ENCODE measurements at regions not wholly inside any gene's neighbourhood (a gene's known extent, or its start where the extent isn't known, plus 50 kb on each side); places are given as distances from the start of the nearest gene placed in this dataset.

- no peak overlapping the region for H3K4me3 ChIP-seq
- H3K27me3 ChIP-seq = no peaks in the 10 kb centered on the region
- TF ChIP-seq, protein P1, sequence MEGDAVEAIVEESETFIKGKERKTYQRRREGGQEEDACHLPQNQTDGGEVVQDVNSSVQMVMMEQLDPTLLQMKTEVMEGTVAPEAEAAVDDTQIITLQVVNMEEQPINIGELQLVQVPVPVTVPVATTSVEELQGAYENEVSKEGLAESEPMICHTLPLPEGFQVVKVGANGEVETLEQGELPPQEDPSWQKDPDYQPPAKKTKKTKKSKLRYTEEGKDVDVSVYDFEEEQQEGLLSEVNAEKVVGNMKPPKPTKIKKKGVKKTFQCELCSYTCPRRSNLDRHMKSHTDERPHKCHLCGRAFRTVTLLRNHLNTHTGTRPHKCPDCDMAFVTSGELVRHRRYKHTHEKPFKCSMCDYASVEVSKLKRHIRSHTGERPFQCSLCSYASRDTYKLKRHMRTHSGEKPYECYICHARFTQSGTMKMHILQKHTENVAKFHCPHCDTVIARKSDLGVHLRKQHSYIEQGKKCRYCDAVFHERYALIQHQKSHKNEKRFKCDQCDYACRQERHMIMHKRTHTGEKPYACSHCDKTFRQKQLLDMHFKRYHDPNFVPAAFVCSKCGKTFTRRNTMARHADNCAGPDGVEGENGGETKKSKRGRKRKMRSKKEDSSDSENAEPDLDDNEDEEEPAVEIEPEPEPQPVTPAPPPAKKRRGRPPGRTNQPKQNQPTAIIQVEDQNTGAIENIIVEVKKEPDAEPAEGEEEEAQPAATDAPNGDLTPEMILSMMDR (IDR thresholded peaks at IDR 0.05) = no peak
- no peak for TF ChIP-seq POLR2A (IDR thresholded peaks at IDR 0.05)
- no peak overlapping the region for H3K27ac ChIP-seq
- no peaks in the 10 kb centered on the region for H3K36me3 ChIP-seq
- no peaks in the 10 kb centered on the region for H3K4me1 ChIP-seq
- no peaks in the 10 kb centered on the region for H3K9me3 ChIP-seq
- DNase-seq = no peak
- intact Hi-C loops (cut with DNase I; ENCODE audit: low total_unique reads) = no loop called here
These were observed 169.2 kb upstream of the ATXN1 start for GRCh38 chr6:16930432-16930831.

DNA sequence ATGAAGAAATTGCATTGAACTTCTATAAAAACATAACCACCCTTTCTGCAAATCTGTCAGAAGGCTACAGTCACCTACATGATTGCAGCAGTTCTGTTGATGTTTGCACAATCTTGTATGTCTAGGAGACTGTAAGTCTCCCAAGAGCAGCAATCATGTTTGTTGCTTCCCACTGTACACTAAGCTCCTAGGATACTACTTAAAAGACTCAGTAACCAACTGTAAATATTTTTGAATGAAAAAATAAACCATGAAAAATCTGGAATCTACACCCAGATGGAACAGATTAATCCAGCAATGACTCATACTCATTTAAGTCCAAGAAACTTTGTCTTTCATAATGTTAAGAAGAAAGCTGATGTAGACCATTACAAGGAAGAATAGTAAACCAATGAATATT is 168.5 kb upstream of the ATXN1 start:
- no peaks in the 10 kb centered on the region for H3K36me3 ChIP-seq
- TF ChIP-seq, protein P1 (IDR thresholded peaks at IDR 0.05) = no peak
- TF ChIP-seq POLR2A (IDR thresholded peaks at IDR 0.05) = no peak
- no peak overlapping the region for H3K4me3 ChIP-seq
- no peaks in the 10 kb centered on the region for H3K4me1 ChIP-seq
- no peak overlapping the region for H3K27ac ChIP-seq
- H3K9me3 ChIP-seq = no peaks in the 10 kb centered on the region
- H3K27me3 ChIP-seq = no peaks in the 10 kb centered on the region
- no peak for DNase-seq
- intact Hi-C loops (cut with DNase I; ENCODE audit: low total_unique reads) = no loop called here

DNA sequence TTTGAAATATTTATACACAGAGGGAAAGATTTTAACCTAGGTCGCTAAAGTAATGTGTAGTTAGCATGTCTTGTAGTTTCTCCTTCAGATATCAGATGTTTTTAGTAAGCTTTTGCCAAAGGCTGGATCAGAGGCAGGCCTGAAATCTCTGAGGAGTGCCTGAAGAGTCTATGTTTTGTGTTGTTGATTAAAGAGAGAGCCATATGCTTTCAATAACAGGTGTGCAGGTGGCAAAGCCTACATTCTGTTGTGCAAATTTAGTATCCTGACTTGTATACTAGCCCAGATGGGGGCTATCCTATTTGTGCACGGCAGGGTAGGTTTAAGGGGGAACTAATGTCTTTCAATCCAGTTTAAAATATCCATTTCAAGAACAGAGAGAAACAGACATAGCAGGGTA is 167.1 kb upstream of the ATXN1 start:
- H3K4me1 ChIP-seq = no peaks in the 10 kb centered on the region
- TF ChIP-seq POLR2A (IDR thresholded peaks at IDR 0.05) = no peak
- TF ChIP-seq, protein P1 (IDR thresholded peaks at IDR 0.05) = no peak
- DNase-seq = no peak
- H3K27ac ChIP-seq = no peak overlapping the region
- no peaks in the 10 kb centered on the region for H3K9me3 ChIP-seq
- H3K27me3 ChIP-seq = no peaks in the 10 kb centered on the region
- no peaks in the 10 kb centered on the region for H3K36me3 ChIP-seq
- intact Hi-C loops (cut with DNase I; ENCODE audit: low total_unique reads) = no loop called here
- H3K4me3 ChIP-seq = no peak overlapping the region

DNA sequence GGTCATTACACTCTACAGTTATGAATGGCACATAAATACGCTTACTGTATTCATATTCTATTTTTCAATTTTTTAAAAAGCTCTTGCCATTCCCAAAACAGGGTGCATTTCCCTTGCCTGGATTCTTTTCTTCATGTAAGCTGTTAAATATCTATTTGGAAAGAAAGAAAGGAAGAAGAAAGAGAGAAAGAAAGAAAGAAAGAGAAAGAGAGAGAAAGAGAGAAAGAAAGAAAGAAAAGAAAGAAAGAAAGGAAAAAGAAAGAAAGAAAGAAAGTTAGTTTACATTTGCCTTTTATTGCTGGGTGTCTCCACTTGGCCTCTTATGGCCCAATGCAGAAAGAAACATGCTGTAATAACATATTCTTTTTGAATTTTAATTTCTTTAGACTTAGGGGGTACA is 165.9 kb upstream of the ATXN1 start:
- Histone ChIP-seq H3K4me1 (no peaks in the 10 kb centered on the region), H3K4me3 (no peak overlapping the region), H3K27ac (no peak overlapping the region), H3K27me3 (no peaks in the 10 kb centered on the region), H3K36me3 (no peaks in the 10 kb centered on the region), H3K9me3 (no peaks in the 10 kb centered on the region)
- TF ChIP-seq, protein P1 (IDR thresholded peaks at IDR 0.05) = no peak
- no peak for TF ChIP-seq POLR2A (IDR thresholded peaks at IDR 0.05)
- intact Hi-C loops (cut with DNase I; ENCODE audit: low total_unique reads) = no loop called here
- no peak for DNase-seq

GRCh38 chr6:16925461-16925860 is 164.2 kb upstream of the ATXN1 start:
- intact Hi-C loops (cut with DNase I; ENCODE audit: low total_unique reads) = no loop called here
- TF ChIP-seq, protein P1 (IDR thresholded peaks at IDR 0.05) = no peak
- TF ChIP-seq POLR2A (IDR thresholded peaks at IDR 0.05) = no peak
- H3K9me3 ChIP-seq = no peaks in the 10 kb centered on the region

More at GRCh38 chr6:16925461-16925860, 164.2 kb upstream of the ATXN1 start:
- no peaks in the 10 kb centered on the region for H3K4me1 ChIP-seq
- H3K4me3 ChIP-seq = no peak overlapping the region
- H3K36me3 ChIP-seq = no peaks in the 10 kb centered on the region
- DNase-seq = no peak
- no peak overlapping the region for H3K27ac ChIP-seq
- no peaks in the 10 kb centered on the region for H3K27me3 ChIP-seq
